Activated CD8-positive, alpha-beta T cell treated with anti-CD3 and anti-CD28 coated beads, Interleukin-2, amount 10 ng/mL, durations not matched to agents 7 days and 5 days (primary cell): ENCODE measurements at regions not wholly inside any gene's neighbourhood (a gene's known extent, or its start where the extent isn't known, plus 50 kb on each side); places are given as distances from the start of the nearest gene placed in this dataset.

Source experiments
- ATAC-seq: fragments of 150-1000 bp; cut with Tn5 transposase; one replicate; pipeline ENCODE4 v1.10.0; 2021; ENCODE audit warnings: moderate library complexity
- CTCF ChIA-PET: fragments of 350-600 bp; sonication (Branson Sonifier 250); formaldehyde crosslinking; loops from one replicate; lab custom pipeline; 2021; ENCODE audit warnings: antibody characterized with exemption; lab: Charles Lee
- POLR2A ChIA-PET: fragments of 350-600 bp; sonication (Branson Sonifier 250); formaldehyde crosslinking; loops from one replicate; lab custom pipeline; 2021; ENCODE audit warnings: antibody characterized with exemption; lab: Charles Lee
- DNase-seq: peaks from one replicate; pipeline ENCODE4 v3.0.0-alpha.2; 2020
- H3K27ac Mint-ChIP-seq: one replicate; pipeline ENCODE4 v1.8.0; 2021; ENCODE audit warnings: mild to moderate bottlenecking, mixed read lengths
- H3K27me3 Mint-ChIP-seq: one replicate; pipeline ENCODE4 v1.8.0; 2021; ENCODE audit warnings: low read depth, mixed read lengths
- H3K36me3 Mint-ChIP-seq: one replicate; pipeline ENCODE4 v1.8.0; 2021; ENCODE audit warnings: low read depth, mixed read lengths
- H3K4me1 Mint-ChIP-seq: one replicate; pipeline ENCODE4 v1.8.0; 2021; ENCODE audit warnings: low read depth, mixed read lengths
- H3K4me3 Mint-ChIP-seq: one replicate; pipeline ENCODE4 v1.8.0; 2021; ENCODE audit warnings: mild to moderate bottlenecking, mixed read lengths
- H3K9me3 Mint-ChIP-seq: one replicate; pipeline ENCODE4 v1.8.0; 2022; ENCODE audit warnings: mixed read lengths; ENCODE audit not compliant: insufficient read depth

DNA sequence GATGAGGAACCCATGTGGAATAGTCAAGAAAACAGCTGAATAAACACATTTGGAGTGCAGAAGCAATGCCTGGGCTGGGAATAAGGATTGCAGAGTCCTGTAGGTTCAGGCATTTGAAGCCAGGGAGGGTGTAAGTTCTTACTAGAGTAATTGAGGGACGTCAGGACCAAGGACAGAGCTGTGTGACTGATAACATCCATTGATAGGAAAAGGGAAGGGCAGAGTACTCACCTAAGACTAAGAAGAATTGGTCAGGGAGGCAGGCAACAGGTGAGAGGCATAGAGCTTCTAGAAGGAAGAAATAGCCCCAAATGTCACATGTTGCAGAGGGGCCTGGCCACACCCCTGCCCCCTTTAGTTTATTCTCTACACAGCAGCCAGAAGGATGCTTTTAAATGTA lies 79.8 kb upstream of the TMEM132E start:
- peaks cover 7% of the 10 kb centered on the region for H3K4me1 Mint-ChIP-seq
- peak; percentile 47 for DNase-seq
- CTCF ChIA-PET = no interaction called here
- POLR2A ChIA-PET = no interaction called here
- H3K4me3 Mint-ChIP-seq = no peak overlapping the region
- H3K27me3 Mint-ChIP-seq = peaks cover 6% of the 10 kb centered on the region
- no peaks in the 10 kb centered on the region for H3K9me3 Mint-ChIP-seq
- H3K27ac Mint-ChIP-seq = no peak overlapping the region
- no peaks in the 10 kb centered on the region for H3K36me3 Mint-ChIP-seq
- ATAC-seq = no peak

DNA sequence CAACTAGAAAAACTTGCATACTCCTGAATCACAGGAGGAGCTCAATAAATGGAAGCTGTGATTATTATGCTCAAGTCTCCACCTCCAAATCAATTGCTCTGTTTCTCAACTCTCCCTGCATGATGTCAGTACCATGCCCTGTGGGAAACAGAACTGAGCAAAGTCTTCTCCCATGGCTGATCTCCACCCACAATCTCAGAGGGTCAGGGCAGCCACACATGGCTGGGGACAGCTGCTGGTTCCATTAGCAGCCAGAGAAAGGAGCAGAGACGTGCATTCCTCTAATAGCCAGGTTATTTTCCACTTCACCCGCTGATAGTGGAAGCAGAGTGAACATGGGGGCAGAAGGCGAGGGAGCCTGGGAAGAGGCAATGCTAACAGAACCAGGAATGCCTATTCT lies 85.5 kb upstream of the TMEM132E start:
- H3K9me3 Mint-ChIP-seq = no peaks in the 10 kb centered on the region
- DNase-seq = no peak
- no peaks in the 10 kb centered on the region for H3K36me3 Mint-ChIP-seq
- ChIA-PET CTCF (no interaction called here), POLR2A (no interaction called here)
- H3K4me1 Mint-ChIP-seq = no peaks in the 10 kb centered on the region
- ATAC-seq = no peak
- H3K27ac Mint-ChIP-seq = no peak overlapping the region
- H3K4me3 Mint-ChIP-seq = no peak overlapping the region
- peaks cover 11% of the 10 kb centered on the region for H3K27me3 Mint-ChIP-seq

DNA sequence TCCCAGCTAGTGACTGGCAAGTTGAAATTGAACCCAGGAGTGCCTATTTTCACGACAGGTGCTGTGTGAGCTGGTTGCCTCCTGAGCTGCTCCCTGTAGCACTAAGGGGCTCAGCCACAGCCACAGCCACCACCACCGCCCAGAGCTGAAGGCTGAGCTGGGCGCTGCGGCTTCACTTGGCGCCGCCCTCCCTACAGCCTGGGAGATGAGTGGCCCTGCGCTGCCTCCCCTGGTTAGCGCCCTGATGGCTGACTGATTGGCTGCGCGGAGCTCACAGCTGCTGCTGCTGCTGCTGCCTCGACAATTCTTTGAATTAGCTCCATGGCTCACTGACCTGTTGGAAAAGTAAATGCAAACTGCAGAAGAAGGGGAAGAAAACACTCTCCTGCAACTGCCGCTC lies 91.8 kb upstream of the TMEM132E start:
- H3K27ac Mint-ChIP-seq = no peak overlapping the region
- ChIA-PET CTCF (no interaction called here), POLR2A (no interaction called here)
- H3K27me3 Mint-ChIP-seq = peaks cover 17% of the 10 kb centered on the region
- ATAC-seq = no peak
- peaks cover 5% of the 10 kb centered on the region for H3K4me1 Mint-ChIP-seq
- H3K9me3 Mint-ChIP-seq = no peaks in the 10 kb centered on the region
- no peak overlapping the region for H3K4me3 Mint-ChIP-seq
- no peak for DNase-seq
- H3K36me3 Mint-ChIP-seq = no peaks in the 10 kb centered on the region

DNA sequence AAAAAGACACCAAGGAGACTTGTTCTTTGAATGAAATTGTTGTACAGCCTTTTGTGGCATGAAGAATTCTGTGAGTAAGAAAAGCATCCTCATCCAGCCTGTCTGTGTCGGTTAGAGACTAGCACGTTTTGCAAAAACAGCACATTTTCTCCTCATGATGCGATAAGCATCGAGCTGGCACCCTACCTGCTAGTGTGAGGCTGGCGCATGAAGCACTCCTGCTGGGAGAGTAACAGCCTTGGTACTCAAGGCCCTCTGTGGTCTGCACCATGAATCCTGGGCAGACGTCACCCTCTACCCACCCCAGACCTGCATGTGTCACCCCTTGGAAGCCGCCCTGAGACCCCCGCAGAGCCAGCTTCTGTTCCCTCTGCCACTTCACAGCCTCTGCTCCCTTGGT lies 92.6 kb upstream of the TMEM132E start:
- no peaks in the 10 kb centered on the region for H3K36me3 Mint-ChIP-seq
- no peak overlapping the region for H3K4me3 Mint-ChIP-seq
- H3K27ac Mint-ChIP-seq = no peak overlapping the region
- peaks cover 14% of the 10 kb centered on the region for H3K27me3 Mint-ChIP-seq
- CTCF ChIA-PET = no interaction called here
- no peak for ATAC-seq
- POLR2A ChIA-PET = no interaction called here
- no peaks in the 10 kb centered on the region for H3K9me3 Mint-ChIP-seq
- peaks cover 5% of the 10 kb centered on the region for H3K4me1 Mint-ChIP-seq
- no peak for DNase-seq

DNA sequence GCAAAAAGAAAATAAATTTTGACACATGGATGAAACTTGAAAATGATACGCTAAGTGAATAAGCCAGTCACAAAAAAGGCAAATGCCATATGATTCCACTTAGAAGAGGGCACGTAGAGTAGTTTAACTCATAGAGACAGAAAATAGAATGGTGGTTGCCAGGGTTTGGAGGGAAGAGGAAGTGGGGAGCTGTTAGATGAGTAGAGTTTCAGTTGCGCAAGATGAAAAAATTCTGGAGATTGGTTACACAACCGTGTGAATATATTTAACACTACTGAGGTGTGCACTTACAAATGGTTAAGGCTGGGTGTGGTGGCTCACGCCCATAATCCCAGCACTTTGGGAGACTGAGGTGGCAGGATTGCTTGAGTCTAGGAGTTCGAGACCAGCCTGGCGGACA lies 93.4 kb upstream of the TMEM132E start:
- DNase-seq (no peak), ATAC-seq (no peak)
- POLR2A ChIA-PET = no interaction called here
- no peaks in the 10 kb centered on the region for H3K36me3 Mint-ChIP-seq
- H3K27ac Mint-ChIP-seq = no peak overlapping the region
- H3K4me3 Mint-ChIP-seq = no peak overlapping the region
- peaks cover 5% of the 10 kb centered on the region for H3K4me1 Mint-ChIP-seq
- H3K27me3 Mint-ChIP-seq = peaks cover 14% of the 10 kb centered on the region
- no peaks in the 10 kb centered on the region for H3K9me3 Mint-ChIP-seq
- CTCF ChIA-PET = interaction anchor here (0.9 kb wide), 1 partner anchor 57 kb away, joined by 3 read pairs; no protein-coding TSS in a partner anchor

DNA sequence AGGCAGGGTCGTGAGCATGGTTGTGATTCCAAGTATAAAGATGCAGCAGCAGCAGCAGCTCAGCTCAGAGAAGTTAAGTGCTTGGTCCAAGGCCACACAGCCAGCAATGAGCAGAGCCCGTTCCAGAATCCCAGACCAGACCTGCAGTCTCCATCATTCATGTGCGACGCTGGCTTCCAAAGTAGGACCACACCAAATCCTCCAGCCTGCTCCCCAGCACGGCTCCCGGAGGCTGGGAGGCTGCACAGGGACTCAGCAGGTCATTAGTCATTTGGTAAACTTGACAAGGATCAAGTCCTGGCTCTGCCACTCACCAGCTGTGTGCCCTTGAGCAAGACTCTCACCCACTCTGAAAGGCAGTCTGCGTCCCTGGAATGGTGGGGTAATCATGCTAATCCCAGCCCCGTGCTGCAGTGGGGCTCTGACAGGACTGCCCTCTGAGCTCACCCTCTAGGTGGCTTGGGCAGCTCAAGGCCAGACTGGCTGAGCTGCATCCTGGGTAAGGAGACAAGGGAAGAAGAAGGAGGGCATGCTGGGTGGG lies 95.1 kb upstream of the TMEM132E start:
- Mint-ChIP-seq H3K4me3 (no peak overlapping the region), H3K9me3 (no peaks in the 10 kb centered on the region), H3K36me3 (no peaks in the 10 kb centered on the region), H3K27ac (no peak overlapping the region), H3K4me1 (peaks cover 5% of the 10 kb centered on the region), H3K27me3 (peaks cover 10% of the 10 kb centered on the region)
- ATAC-seq (no peak), DNase-seq (no peak)
- ChIA-PET POLR2A (interaction anchor here (0.6 kb wide), 1 partner anchor 332 kb away, joined by 4 read pairs; no protein-coding TSS in a partner anchor), CTCF (no interaction called here)

DNA sequence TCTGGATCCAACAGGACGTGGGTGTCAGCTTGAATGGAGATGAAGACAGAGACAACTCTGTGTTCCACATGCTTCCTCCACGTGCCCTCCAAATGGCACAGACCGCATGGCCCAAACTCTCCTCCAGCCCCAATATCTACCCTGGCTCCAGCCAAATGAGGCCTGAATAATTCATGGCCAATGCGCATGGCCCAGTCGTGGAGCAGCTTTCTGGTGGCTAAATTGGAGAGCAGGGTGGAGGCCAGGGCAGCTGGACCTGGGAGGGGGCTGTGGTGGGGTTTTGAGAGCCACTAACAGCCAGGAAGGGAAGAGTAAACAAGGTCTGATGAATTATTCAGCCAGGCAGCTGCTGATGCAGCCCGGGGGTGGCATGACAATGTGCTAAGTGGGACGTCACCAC lies 96.7 kb upstream of the TMEM132E start:
- Mint-ChIP-seq H3K9me3 (no peaks in the 10 kb centered on the region), H3K4me3 (no peak overlapping the region), H3K4me1 (peaks cover 5% of the 10 kb centered on the region), H3K27me3 (peaks cover 8% of the 10 kb centered on the region), H3K27ac (no peak overlapping the region), H3K36me3 (no peaks in the 10 kb centered on the region)
- DNase-seq = no peak
- POLR2A ChIA-PET = no interaction called here
- no peak for ATAC-seq
- CTCF ChIA-PET = no interaction called here

DNA sequence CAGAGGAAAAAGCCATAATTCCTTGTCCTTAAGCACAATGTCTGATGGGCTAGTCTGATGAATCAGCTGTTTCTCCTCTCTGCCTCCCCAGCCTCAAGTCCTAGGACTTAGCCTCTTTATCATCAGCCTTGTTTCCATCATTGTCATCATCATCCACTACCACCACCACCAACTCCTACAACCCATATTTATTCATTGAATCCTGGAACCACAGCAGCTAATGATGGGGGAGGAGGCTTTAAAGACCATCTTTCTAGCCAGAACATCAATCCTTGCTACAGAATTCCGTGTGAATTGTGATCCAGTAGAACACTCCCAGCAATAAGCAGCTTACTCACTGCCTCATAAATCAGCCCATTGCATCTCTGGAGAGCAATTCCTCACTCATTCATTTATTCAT lies 97.6 kb upstream of the TMEM132E start:
- CTCF ChIA-PET = no interaction called here
- DNase-seq = no peak
- Mint-ChIP-seq H3K9me3 (no peaks in the 10 kb centered on the region), H3K27me3 (peaks cover 6% of the 10 kb centered on the region), H3K4me3 (no peak overlapping the region), H3K4me1 (peaks cover 5% of the 10 kb centered on the region), H3K36me3 (no peaks in the 10 kb centered on the region), H3K27ac (no peak overlapping the region)
- POLR2A ChIA-PET = no interaction called here
- ATAC-seq = no peak

DNA sequence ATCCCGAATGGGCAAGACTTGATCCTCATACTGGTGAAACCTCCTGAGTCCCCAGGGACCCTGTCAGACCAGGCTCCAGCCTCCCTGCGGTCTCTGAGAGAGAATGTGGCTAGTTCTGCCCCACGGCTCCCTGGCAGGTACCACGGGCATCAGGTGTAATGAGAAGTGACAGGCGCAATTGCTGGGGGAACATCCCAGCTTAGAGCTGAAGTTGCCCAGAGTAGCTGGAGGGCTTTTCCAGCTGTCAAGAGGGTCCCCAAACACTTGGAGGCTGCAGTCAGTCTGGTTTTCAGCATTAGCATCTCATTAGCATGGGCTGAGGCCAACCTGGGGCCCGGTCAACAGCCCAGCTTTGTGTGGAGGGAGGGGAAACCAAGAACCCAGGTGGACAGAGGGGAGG lies 100.0 kb upstream of the TMEM132E start:
- no peaks in the 10 kb centered on the region for H3K4me1 Mint-ChIP-seq
- no peak for ATAC-seq
- no peak for DNase-seq
- H3K27ac Mint-ChIP-seq = no peak overlapping the region
- H3K27me3 Mint-ChIP-seq = peaks cover 10% of the 10 kb centered on the region
- CTCF ChIA-PET = no interaction called here
- POLR2A ChIA-PET = no interaction called here
- no peaks in the 10 kb centered on the region for H3K9me3 Mint-ChIP-seq
- H3K36me3 Mint-ChIP-seq = no peaks in the 10 kb centered on the region
- H3K4me3 Mint-ChIP-seq = no peak overlapping the region

DNA sequence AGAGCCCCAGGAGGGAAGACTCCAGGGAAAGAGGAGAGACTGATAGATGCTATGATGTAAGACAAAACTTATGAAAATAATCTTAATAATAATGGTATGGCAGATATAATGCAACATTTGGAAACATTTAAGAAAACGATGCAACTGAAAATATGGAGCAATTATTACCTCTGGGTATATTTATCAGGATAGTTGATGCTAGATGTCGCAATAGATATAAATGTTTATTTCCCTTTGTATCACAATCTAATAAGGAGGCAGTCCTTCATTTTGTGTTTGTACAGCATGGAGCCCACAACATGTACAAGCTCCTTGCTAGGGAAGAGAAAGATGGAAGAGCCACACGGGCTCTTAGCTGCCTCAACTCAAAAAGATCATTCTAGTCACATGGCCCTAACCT lies 101.1 kb upstream of the TMEM132E start:
- H3K4me1 Mint-ChIP-seq = no peaks in the 10 kb centered on the region
- ChIA-PET POLR2A (no interaction called here), CTCF (no interaction called here)
- ATAC-seq (no peak), DNase-seq (no peak)
- peaks cover 10% of the 10 kb centered on the region for H3K27me3 Mint-ChIP-seq
- no peaks in the 10 kb centered on the region for H3K36me3 Mint-ChIP-seq
- H3K4me3 Mint-ChIP-seq = no peak overlapping the region
- H3K27ac Mint-ChIP-seq = no peak overlapping the region
- H3K9me3 Mint-ChIP-seq = no peaks in the 10 kb centered on the region

DNA sequence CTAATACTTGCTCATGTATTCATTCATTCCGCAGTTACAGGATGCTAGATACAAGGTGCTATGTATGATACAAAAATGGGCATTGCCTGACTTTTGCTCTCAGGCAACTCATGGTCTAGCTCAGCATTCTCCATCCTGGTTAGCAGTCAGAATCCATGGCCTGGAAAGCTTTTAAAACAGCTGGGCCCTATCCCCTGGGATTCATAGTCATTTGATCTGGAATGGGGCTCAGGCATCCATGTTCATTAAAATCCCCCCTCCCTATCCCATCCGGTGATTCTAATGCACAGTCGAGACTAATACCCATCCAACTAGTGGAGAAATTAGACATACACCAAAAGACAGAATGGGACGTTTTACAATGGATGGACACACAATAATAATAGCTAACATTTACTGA lies 104.1 kb upstream of the TMEM132E start:
- peaks cover 18% of the 10 kb centered on the region for H3K27me3 Mint-ChIP-seq
- ATAC-seq (no peak), DNase-seq (no peak)
- ChIA-PET CTCF (no interaction called here), POLR2A (no interaction called here)
- H3K36me3 Mint-ChIP-seq = no peaks in the 10 kb centered on the region
- no peaks in the 10 kb centered on the region for H3K9me3 Mint-ChIP-seq
- H3K4me3 Mint-ChIP-seq = no peak overlapping the region
- H3K27ac Mint-ChIP-seq = no peak overlapping the region
- no peaks in the 10 kb centered on the region for H3K4me1 Mint-ChIP-seq

DNA sequence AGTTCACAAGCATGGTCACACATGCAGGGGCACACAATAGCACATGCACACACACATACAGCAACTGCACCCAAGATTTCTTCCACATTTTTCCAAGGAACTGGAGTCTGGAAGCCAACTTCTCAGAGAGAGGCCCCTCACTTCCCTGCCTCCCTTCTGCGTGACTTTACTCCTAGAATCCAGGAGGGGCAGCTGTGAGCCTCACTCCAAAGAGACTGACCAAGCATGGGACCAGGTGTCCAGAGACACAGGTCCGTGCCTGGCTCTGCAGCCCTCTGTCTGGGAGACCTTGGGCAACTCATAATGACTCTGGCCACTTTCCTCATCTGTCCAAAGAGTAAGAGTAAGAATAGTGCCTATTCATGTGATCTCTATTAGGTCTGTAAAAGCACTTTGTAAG lies 104.7 kb upstream of the TMEM132E start:
- Mint-ChIP-seq H3K27ac (no peak overlapping the region), H3K4me1 (no peaks in the 10 kb centered on the region), H3K9me3 (no peaks in the 10 kb centered on the region), H3K27me3 (peaks cover 21% of the 10 kb centered on the region), H3K36me3 (no peaks in the 10 kb centered on the region), H3K4me3 (no peak overlapping the region)
- ATAC-seq (no peak), DNase-seq (no peak)
- POLR2A ChIA-PET = no interaction called here
- CTCF ChIA-PET = no interaction called here

DNA sequence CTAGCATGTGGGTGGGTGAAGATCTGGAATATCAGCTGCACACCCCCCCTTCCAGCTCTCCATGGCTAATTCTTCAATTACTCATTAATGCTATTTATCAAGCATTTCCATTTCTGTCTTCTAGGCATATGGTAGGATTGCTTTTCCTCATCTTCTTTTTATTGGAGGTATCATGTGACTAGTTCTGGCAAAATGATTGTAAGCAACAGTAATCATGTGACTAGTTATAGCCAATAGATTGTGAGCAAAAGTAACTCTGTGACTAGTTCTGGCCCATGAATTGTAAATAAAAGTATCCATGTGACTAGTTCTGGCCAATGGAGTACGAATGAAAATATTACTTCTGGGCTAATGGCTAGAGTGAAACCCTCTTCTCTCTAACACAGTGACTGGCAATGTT lies 107.0 kb upstream of the TMEM132E start:
- Mint-ChIP-seq H3K9me3 (no peaks in the 10 kb centered on the region), H3K27me3 (peaks cover 19% of the 10 kb centered on the region), H3K36me3 (no peaks in the 10 kb centered on the region), H3K4me3 (no peak overlapping the region), H3K27ac (no peak overlapping the region), H3K4me1 (no peaks in the 10 kb centered on the region)
- no peak for ATAC-seq
- CTCF ChIA-PET = interaction anchor here (0.6 kb wide), 1 partner anchor 70 kb away, joined by 3 read pairs; no protein-coding TSS in a partner anchor
- POLR2A ChIA-PET = no interaction called here
- no peak for DNase-seq
